Stimulated activated CD8-positive, alpha-beta memory T cell treated with anti-CD3 and anti-CD28 coated beads, Interleukin-4, amount 100 ng/mL, for 24 hours (primary cell): ENCODE measurements at regions not wholly inside any gene's neighbourhood (a gene's known extent, or its start where the extent isn't known, plus 50 kb on each side); places are given as distances from the start of the nearest gene placed in this dataset.

Experiments used
- DNase-seq: peaks from one replicate; pipeline ENCODE4 v3.0.0-alpha.2; 2020; ENCODE audit warnings: low read depth

- DNase-seq = no peak
Observed at GRCh38 chr7:106166651-106167342, 54.7 kb upstream of the SYPL1 start.

GRCh38 chr7:106165337-106165736 lies 53.2 kb upstream of the SYPL1 start:
- DNase-seq = no peak

- DNase-seq = no peak
Observed at GRCh38 chr7:106163257-106163656, 51.1 kb upstream of the SYPL1 start.
